GM21786 (cell line): ENCODE measurements at regions not wholly inside any gene's neighbourhood (a gene's known extent, or its start where the extent isn't known, plus 50 kb on each side); places are given as distances from the start of the nearest gene placed in this dataset.
"Not testable (repeated sequence)": the region's sequence is repeated elsewhere in the genome, so short reads cannot be mapped to it uniquely, and the experiment has no call there.

Source experiments
- ATAC-seq: cut with Tn5 transposase; IDR thresholded peaks from one replicate; pipeline ENCODE4 v1.9.1; 2021; ENCODE audit not compliant: unreplicated experiment

DNA sequence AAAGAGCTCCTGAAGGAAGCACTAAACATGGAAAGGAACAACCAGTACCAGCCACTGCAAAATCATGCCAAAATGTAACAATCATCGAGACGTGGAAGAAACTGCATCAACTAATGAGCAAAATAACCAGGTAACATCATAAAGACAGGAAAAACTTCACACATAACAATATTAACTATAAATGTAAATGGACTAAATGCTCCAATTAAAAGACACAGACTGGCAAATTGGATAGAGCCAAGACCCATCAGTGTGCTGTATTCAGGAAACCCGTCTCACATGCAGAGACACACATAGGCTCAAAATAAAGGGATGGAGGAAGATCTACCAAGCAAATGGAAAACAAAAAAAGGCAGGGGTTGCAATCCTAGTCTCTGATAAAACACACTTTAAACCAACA lies 83.9 kb upstream of the TSLP start:
- not testable (repeated sequence) for ATAC-seq

DNA sequence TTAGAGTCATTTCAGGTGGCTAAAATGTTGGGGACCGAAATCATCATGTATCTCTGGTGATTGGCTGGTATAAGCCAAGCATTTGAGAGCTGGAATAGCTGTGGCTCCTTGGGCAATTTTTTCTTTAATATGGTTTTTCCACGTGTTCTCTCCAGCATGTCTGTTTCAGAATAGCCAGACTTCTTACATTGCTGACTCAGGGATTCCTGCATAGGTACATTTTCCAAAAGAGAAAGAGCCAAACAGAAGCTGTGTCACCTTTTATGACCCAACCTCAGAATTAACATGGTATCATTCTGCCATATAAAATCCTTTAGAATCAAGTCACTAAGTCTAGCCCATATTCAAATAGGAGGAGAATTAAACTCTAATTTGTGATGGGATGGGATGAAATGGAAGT lies 74.8 kb upstream of the TSLP start:
- ATAC-seq, result no peak

DNA sequence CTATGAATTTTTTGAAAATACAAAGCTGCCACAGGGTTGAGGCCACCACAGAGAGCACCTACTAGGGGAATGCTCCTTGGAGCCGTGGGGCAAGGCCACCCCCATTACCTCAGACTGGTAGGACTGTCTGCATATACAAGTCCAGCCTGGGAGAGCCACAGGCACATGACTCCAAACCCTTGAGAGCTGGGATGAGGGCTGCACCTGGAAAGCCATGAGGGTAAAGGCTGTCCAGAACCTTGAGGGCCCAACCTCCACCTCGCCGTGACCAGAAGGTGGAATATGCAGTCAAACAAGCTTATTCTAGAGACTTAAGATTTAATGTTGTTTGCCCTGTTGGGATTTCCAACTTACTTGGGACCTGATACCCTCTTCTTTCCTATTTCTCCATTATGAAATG lies 69.5 kb upstream of the TSLP start:
- no peak for ATAC-seq

DNA sequence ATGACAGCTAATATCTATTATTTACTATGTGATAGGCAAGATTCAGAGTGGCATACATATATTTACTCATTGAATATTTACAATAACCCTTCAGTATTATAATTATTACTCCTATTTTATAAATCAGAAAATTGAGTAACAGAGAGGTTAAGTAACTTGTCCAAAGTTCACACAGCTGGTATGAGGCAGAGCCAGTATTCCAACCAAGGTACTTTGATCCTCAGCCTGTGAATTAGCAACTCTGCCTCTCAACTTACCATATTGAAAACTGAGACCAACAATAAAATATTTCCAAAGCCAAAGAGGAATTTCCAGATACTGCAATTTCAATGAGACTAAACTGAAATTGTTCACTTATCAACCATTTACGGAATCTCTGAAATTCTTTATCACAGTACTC lies 67.9 kb upstream of the TSLP start:
- no peak for ATAC-seq

DNA sequence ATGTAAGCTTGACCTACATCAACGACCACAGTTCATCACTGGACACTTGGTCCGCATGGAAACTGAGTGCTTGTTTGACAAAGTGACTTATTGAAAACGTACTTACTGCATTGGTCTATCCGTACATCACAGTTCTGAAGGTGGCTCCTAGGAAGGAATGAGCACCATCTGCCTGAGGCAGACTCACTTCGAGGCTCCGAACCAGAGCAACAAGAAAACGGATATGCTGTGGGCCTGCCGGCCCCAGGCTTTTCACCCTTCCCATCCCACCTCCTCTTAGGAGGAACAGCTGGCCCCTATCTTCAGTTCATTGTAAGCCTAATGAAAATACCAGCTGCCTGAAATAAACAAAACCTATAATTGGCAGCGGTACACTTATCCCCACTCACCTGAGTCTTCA lies 67.2 kb upstream of the TSLP start:
- no peak for ATAC-seq

DNA sequence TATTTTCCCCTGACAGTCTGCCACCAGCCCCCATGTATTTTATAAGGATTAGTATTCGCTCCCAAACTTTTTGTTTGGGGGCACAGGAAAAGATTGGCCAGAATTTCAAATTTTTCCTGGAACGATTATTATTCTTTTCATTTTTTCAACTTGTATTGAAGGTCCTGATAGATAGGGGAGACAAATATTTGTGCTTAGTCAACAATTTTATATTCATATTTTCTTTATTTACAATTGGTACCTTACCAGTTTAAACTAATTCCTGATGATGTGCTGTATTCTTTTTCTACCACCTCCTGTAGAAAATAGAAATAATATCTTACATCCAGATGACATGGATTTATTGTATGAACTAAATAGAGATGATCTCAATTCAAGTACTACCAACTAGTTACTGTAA lies 60.7 kb upstream of the TSLP start:
- ATAC-seq, result no peak

DNA sequence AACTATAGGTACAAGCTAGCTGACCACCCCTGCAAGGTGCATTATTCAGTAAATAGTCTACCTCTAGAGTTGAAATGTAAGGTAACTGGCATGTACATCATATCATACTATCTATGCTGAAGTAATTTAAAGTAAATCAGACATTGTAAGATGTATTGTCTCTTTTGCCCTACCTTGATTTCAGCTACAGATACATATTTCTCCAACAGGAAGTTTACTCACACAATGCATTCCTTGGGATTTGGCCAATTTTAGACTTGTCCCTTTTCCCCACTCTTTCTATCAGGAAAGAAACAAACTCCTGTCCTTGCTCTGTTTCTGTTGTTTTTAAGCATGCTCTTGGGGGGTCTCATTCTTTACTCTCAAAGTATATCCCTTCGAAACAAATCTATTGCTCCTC lies 58.5 kb upstream of the TSLP start:
- no peak for ATAC-seq

DNA sequence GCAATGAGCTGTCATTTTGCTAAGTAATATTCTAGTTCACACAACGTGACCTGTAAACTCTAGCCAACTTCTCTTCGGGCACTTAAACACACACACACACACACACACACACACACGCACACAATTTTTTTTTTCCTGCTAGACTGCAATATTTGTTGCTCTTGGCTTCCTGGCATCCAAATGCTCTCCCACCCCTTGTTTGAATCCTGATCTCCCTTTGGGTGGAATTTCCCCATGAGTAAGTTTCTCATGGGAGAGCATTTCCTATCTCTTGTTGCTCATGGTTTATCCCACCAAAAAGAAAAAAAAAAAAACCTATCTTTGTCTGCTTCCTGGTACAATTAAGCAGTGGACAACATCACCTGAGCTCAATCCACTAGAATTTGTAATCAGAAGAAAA lies 54.7 kb upstream of the TSLP start:
- ATAC-seq, result no peak

DNA sequence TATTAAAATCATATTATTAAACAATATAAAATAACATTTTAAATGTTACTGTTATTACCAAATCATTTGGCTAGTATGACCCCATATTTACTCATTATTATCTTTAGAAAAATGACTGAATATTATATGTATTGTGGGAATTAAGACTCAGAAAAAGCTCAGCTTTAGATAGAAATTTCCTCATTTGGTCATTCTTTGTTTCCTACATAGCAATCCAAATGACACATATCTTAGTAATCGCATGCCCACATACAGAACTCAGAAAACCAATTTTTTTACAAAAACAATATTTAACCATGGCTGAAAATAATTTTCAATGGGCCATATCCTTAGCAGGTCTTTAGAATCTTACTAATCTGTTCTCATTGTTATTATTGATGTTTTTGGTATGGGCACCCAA lies 53.8 kb upstream of the TSLP start:
- no peak for ATAC-seq
